ENCODE measurements at regions not wholly inside any gene's neighbourhood (a gene's known extent, or its start where the extent isn't known, plus 50 kb on each side); places are given as distances from the start of the nearest gene placed in this dataset.

DNA sequence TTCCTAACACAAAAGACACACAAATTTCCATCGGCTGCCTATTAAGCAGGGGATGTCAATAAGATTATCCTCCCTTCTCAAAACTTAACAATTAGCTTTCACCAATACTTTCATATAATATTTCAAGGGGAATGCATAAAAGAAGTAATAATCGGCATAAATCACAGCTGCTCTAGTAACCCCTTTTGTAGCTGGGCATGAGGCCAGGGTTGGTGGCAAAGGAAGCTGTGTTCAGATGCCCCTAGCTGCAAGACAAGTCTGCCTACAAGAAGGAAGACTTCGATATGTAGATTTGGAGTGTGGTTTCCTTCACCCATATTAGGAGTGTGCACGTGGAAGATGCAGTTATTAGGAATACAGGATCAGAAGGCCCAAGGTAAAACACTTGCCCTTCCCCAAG lies 156.9 kb upstream of the SSTR4 start:
- intact Hi-C loops (cut with DNase I): no loop called here
- no peaks in the 10 kb centered on the region for H3K27me3 ChIP-seq
- peaks cover 0 to 3% of the 10 kb centered on the region in 2 donors for H3K9me3 ChIP-seq
- H3K4me3 ChIP-seq: no peak overlapping the region
- H3K36me3 ChIP-seq: no peaks in the 10 kb centered on the region
- H3K27ac ChIP-seq: no peak overlapping the region
- TF ChIP-seq, protein P1, sequence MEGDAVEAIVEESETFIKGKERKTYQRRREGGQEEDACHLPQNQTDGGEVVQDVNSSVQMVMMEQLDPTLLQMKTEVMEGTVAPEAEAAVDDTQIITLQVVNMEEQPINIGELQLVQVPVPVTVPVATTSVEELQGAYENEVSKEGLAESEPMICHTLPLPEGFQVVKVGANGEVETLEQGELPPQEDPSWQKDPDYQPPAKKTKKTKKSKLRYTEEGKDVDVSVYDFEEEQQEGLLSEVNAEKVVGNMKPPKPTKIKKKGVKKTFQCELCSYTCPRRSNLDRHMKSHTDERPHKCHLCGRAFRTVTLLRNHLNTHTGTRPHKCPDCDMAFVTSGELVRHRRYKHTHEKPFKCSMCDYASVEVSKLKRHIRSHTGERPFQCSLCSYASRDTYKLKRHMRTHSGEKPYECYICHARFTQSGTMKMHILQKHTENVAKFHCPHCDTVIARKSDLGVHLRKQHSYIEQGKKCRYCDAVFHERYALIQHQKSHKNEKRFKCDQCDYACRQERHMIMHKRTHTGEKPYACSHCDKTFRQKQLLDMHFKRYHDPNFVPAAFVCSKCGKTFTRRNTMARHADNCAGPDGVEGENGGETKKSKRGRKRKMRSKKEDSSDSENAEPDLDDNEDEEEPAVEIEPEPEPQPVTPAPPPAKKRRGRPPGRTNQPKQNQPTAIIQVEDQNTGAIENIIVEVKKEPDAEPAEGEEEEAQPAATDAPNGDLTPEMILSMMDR (IDR thresholded peaks at IDR 0.05): no peak
- no peak for DNase-seq (ENCODE audit: low spot score in 2 of 2)
- H3K4me1 ChIP-seq: no peaks in the 10 kb centered on the region

DNA sequence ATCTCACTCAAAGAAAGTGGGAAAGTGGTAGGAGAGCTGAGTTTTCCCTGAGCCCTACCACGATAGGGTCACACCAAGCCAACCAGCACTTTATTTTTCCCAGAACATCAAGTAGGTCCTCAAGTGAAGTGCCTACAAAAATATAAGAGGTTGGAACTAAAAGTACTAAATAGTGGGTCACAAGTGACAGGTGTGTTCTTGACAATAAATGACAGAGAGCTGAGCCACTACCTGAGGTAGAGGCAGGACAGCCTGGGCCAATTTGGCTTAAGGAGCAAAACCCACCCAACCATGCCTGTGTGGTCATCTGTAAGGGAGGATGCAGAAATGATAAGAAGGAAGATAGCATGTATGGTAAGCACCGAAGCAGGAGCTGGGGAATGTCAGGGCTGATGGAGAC lies 154.8 kb upstream of the SSTR4 start:
- Histone ChIP-seq H3K27ac (no peak overlapping the region), H3K27me3 (no peaks in the 10 kb centered on the region), H3K4me3 (no peak overlapping the region), H3K9me3 (peaks cover 0 to 9% of the 10 kb centered on the region in 2 donors), H3K4me1 (no peaks in the 10 kb centered on the region), H3K36me3 (no peaks in the 10 kb centered on the region)
- TF ChIP-seq, protein P1 (IDR thresholded peaks at IDR 0.05): no peak
- no peak for DNase-seq (ENCODE audit: low spot score in 2 of 2)
- intact Hi-C loops (cut with DNase I): no loop called here

GRCh38 chr20:22887796-22888195 lies 147.3 kb upstream of the SSTR4 start:
- H3K36me3 ChIP-seq: no peaks in the 10 kb centered on the region
- H3K4me1 ChIP-seq: no peaks in the 10 kb centered on the region
- H3K27ac ChIP-seq: no peak overlapping the region
- intact Hi-C loops (cut with DNase I): no loop called here
- no peaks in the 10 kb centered on the region for H3K27me3 ChIP-seq
- DNase-seq (ENCODE audit: low spot score in 2 of 2): no peak
- no peak overlapping the region for H3K4me3 ChIP-seq
- peaks cover 0 to 9% of the 10 kb centered on the region in 2 donors for H3K9me3 ChIP-seq
- TF ChIP-seq, protein P1 (IDR thresholded peaks at IDR 0.05): no peak

DNA sequence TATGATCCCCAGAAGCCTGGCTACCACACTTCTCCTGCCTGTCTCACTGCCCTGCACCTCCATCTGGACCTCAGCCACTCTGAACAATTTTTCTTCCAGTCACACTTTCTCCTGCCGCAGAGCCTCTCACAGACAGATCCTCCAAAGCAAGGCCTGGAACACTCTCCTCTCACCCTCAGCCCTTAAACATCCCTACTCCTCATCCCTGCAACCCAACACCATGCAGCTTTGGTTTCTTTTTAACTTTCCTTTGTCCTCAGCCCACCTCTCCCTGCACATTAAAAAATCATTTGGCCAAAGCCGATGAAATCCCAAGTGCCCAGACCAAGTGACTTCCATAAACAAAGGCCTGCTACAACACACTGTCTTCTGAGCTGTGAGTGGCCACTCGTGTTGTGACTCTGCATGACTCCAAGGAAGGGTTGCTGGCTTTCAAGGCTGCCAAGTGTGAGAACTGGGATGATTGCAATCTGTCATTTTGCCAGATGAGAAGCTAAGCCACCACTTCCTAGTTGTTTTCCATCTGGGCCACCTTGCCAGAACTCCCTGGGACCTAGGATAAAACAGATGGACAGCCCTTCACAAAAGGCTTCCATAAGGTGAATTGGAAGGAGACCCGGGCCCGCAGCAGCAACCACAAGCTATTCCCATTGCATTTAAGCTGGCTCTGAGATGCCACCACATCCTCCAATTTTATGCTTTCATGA lies 144.4 kb upstream of the SSTR4 start:
- H3K4me1 ChIP-seq: no peaks in the 10 kb centered on the region
- no peaks in the 10 kb centered on the region for H3K9me3 ChIP-seq
- H3K4me3 ChIP-seq: no peak overlapping the region
- intact Hi-C loops (cut with DNase I): no loop called here
- no peak for DNase-seq (ENCODE audit: low spot score in 2 of 2)
- TF ChIP-seq, protein P1 (IDR thresholded peaks at IDR 0.05): no peak
- no peak overlapping the region for H3K27ac ChIP-seq
- no peaks in the 10 kb centered on the region for H3K27me3 ChIP-seq
- no peaks in the 10 kb centered on the region for H3K36me3 ChIP-seq

GRCh38 chr20:22901164-22901563 lies 133.9 kb upstream of the SSTR4 start:
- DNase-seq (ENCODE audit: low spot score in 2 of 2): no peak
- TF ChIP-seq, protein P1 (IDR thresholded peaks at IDR 0.05): no peak
- no peak overlapping the region for H3K27ac ChIP-seq
- peaks cover 0 to 7% of the 10 kb centered on the region in 2 donors for H3K9me3 ChIP-seq
- H3K4me1 ChIP-seq: no peaks in the 10 kb centered on the region
- H3K4me3 ChIP-seq: no peak overlapping the region
- intact Hi-C loops (cut with DNase I): no loop called here
- H3K27me3 ChIP-seq: no peaks in the 10 kb centered on the region
- no peaks in the 10 kb centered on the region for H3K36me3 ChIP-seq

- Histone ChIP-seq H3K27ac (no peak overlapping the region), H3K27me3 (no peaks in the 10 kb centered on the region), H3K4me1 (no peaks in the 10 kb centered on the region), H3K4me3 (no peak overlapping the region), H3K9me3 (peaks cover 0 to 7% of the 10 kb centered on the region in 2 donors), H3K36me3 (no peaks in the 10 kb centered on the region)
- intact Hi-C loops (cut with DNase I): no loop called here
- DNase-seq (ENCODE audit: low spot score in 2 of 2): no peak
- TF ChIP-seq, protein P1 (IDR thresholded peaks at IDR 0.05): no peak
These were observed 133.2 kb upstream of the SSTR4 start for GRCh38 chr20:22901921-22902320.
